ENCODE measurements at regions not wholly inside any gene's neighbourhood (a gene's known extent, or its start where the extent isn't known, plus 50 kb on each side); places are given as distances from the start of the nearest gene placed in this dataset.

GRCh38 chr17:33832262-33832661 lies 422.8 kb upstream of the CCL2 start:
- no peak for TF ChIP-seq POLR2A (IDR thresholded peaks at IDR 0.05)
- TF ChIP-seq CTCF (IDR thresholded peaks at IDR 0.05), result no peak
- TF ChIP-seq EP300 (IDR thresholded peaks at IDR 0.05), result no peak
